NCI-H1092 treated with DMSO at 0.1 percent for 48 hours (cell line): ENCODE measurements at regions not wholly inside any gene's neighbourhood (a gene's known extent, or its start where the extent isn't known, plus 50 kb on each side); places are given as distances from the start of the nearest gene placed in this dataset.
A peak's percentile ranks its signal among the peaks of the same experiment; 100 is the strongest.
"Not testable (repeated sequence)": the region's sequence is repeated elsewhere in the genome, so short reads cannot be mapped to it uniquely, and the experiment has no call there.

ENCODE experiments used
- DNase-seq: peaks from one replicate; lab custom pipeline; 2025; lab: John Stamatoyannopoulos, UW

GRCh38 chr15:67945131-67945530 lies 105.3 kb upstream of the RNU6-1 start:
- DNase-seq: no peak

- DNase-seq: no peak
Measured at GRCh38 chr15:67945951-67946700, 106.3 kb upstream of the RNU6-1 start.

GRCh38 chr15:67946701-67947100 lies 106.9 kb upstream of the RNU6-1 start:
- DNase-seq: no peak

GRCh38 chr15:67947254-67948039 lies 106.7 kb upstream of the PIAS1 start:
- DNase-seq: no peak

GRCh38 chr15:67948215-67948614 lies 105.9 kb upstream of the PIAS1 start:
- no peak for DNase-seq

- DNase-seq: not testable (repeated sequence)
Measured at GRCh38 chr15:67951187-67951586, 102.9 kb upstream of the PIAS1 start.

- no peak for DNase-seq
Measured at GRCh38 chr15:67953299-67953698, 100.8 kb upstream of the PIAS1 start.

- no peak for DNase-seq
Measured at GRCh38 chr15:67955252-67955651, 98.9 kb upstream of the PIAS1 start.

GRCh38 chr15:67957435-67958132 lies 96.5 kb upstream of the PIAS1 start:
- no peak for DNase-seq

- DNase-seq: peak; percentile 71
Measured at GRCh38 chr15:67967871-67968431, 86.2 kb upstream of the PIAS1 start.

- no peak for DNase-seq
Measured at GRCh38 chr15:67968564-67968963, 85.6 kb upstream of the PIAS1 start.

GRCh38 chr15:67968966-67969365 lies 85.1 kb upstream of the PIAS1 start:
- no peak for DNase-seq

- DNase-seq: no peak
Measured at GRCh38 chr15:67969892-67970291, 84.2 kb upstream of the PIAS1 start.

GRCh38 chr15:67972377-67972776 lies 81.7 kb upstream of the PIAS1 start:
- no peak for DNase-seq

- no peak for DNase-seq
Measured at GRCh38 chr15:67973846-67974245, 80.3 kb upstream of the PIAS1 start.

- no peak for DNase-seq
Measured at GRCh38 chr15:67976506-67977073, 77.5 kb upstream of the PIAS1 start.

- no peak for DNase-seq
Measured at GRCh38 chr15:67977414-67978089, 76.6 kb upstream of the PIAS1 start.

GRCh38 chr15:67979281-67979680 lies 74.8 kb upstream of the PIAS1 start:
- DNase-seq: no peak

GRCh38 chr15:67980171-67980570 lies 73.9 kb upstream of the PIAS1 start:
- DNase-seq: no peak

GRCh38 chr15:67980773-67981685 lies 73.1 kb upstream of the PIAS1 start:
- no peak for DNase-seq
